Choroid plexus epithelial cell (primary cell): ENCODE measurements at regions not wholly inside any gene's neighbourhood (a gene's known extent, or its start where the extent isn't known, plus 50 kb on each side); places are given as distances from the start of the nearest gene placed in this dataset.
"Not testable (repeated sequence)": the region's sequence is repeated elsewhere in the genome, so short reads cannot be mapped to it uniquely, and the experiment has no call there.

ENCODE experiments used
- DNase-seq: peaks from one replicate; pipeline ENCODE4 v3.0.0-alpha.2; 2010; ENCODE audit warnings: low read depth
- H3K4me3 ChIP-seq: 2 replicates; pipeline ENCODE4 v1.5.1; 2011; ENCODE audit warnings: low read depth, mild to moderate bottlenecking, control low read depth, low read length, moderate library complexity
- TF ChIP-seq, protein P1 (sequence below): conservative IDR thresholded peaks from 2 replicates; pipeline ENCODE4 v1.5.1; 2011; ENCODE audit warnings: low read depth, mild to moderate bottlenecking, control low read depth, inconsistent platforms, low read length, moderate library complexity

DNA sequence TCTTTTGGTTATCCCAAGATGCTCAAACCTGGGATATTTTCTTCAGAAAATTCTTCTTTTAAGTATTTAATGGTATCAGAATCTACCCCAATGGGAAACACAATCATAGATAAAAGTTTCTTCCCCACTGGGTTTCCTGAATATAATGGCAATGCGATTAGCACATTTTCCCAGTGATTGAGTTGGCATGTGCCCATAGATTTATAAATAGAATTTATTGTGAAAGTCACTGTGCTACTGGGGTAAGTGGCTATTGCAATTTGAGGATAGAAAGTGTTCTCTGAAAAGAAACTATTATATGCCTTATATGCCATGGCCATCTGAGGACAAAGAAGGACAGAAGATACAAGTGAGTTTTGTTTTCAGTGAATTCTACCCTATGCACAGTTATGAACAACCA, 99.0 kb upstream of the RBMS3 start:
- TF ChIP-seq, protein P1, sequence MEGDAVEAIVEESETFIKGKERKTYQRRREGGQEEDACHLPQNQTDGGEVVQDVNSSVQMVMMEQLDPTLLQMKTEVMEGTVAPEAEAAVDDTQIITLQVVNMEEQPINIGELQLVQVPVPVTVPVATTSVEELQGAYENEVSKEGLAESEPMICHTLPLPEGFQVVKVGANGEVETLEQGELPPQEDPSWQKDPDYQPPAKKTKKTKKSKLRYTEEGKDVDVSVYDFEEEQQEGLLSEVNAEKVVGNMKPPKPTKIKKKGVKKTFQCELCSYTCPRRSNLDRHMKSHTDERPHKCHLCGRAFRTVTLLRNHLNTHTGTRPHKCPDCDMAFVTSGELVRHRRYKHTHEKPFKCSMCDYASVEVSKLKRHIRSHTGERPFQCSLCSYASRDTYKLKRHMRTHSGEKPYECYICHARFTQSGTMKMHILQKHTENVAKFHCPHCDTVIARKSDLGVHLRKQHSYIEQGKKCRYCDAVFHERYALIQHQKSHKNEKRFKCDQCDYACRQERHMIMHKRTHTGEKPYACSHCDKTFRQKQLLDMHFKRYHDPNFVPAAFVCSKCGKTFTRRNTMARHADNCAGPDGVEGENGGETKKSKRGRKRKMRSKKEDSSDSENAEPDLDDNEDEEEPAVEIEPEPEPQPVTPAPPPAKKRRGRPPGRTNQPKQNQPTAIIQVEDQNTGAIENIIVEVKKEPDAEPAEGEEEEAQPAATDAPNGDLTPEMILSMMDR = no peak
- no peak overlapping the region for H3K4me3 ChIP-seq
- DNase-seq = no peak

DNA sequence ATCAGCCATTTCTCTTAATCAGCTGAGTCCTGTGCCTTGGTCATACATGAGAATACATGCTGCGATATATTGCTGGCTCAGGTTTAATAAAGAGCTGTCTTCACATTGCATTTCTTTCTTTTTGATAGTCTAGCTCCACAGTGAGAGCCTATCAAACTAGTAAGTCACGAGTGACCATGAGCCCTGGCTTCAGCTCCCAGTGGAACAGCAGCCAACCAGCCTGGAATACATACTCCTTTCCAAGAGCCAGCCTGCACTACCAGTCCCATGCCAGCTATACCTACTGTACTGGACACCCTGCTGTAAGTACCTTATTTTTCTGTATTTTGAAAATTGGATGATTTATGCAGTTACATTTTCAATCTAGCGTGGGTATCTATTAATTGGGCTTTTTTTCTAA, 98.0 kb upstream of the RBMS3 start:
- not testable (repeated sequence) for DNase-seq, H3K4me3 ChIP-seq

DNA sequence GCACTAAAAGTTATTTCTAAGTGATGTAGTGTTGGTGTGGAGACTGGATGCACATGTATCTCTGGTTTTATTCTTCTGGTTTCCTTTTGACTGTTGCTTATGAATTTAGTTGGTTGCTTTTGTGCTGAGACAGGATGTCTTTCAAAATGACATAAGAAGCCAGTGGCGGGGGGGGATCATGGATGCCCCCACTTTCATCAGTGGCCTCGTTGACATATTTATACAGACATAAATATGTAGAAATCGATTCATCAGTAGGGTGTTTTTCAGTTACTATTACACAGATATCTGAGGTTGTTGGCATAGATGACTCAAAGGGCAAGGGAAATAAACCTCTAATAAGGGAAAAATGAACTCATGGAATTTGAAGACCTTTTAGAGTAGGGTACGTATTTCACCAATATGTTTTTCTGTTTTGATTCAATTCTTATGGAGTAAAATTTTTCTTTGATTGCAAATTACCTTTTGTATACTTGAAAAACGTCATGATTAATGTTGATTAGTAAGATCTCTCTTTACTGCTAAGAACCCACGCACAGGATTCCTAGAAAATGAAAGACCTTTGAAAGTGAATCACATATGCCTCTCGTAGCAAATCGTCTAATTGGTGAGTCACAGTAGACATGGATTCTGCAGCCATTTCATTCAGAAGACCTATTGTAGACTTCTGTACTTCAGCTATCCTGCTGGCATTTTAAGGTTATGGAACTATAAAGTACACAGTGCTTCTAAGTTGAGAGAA, 97.4 kb upstream of the RBMS3 start:
- DNase-seq = peak; percentile 79
- H3K4me3 ChIP-seq = no peak overlapping the region
- TF ChIP-seq, protein P1 = no peak

DNA sequence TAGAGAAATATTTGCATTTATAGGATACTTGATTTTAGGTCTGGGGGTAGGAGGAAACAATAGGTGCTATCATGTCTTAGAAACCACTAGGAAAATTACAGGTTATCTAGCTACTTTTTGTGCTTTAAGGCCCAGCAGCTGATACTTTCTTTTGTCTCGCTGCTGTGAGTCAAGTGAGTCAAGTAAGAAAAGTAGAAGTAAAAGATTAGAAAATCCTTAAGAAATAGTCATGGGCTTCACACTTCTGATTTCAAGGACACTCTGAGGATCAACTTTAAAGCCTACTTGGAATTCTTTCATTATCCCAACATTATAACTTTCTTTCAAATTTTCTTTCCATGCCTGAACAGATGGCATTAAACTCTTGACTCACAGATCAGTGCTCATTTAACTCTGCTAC, 95.2 kb upstream of the RBMS3 start:
- TF ChIP-seq, protein P1 = no peak
- peak; percentile 30 for DNase-seq
- H3K4me3 ChIP-seq = no peak overlapping the region

DNA sequence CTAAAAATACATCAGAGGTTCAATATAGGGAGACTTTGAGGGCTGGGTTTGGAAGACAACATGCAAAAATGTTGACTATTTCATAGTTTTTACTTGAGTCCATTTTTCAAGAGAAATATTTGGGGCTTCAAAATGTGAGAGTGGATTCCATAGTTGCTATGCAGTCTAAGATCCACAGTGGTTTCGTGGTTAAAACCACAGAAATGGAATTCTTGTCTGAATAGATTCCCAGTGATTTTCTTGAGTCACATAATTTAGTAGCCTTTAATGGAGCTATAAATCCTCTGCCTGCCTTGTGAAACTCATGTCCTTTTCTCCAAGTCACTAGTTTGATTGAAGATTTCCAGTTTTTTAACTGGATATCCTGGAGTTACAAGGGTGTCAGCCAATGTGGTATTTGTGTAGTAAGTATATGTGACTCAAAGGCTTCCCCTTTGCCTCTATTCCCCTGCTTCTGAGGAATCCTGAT, 94.7 kb upstream of the RBMS3 start:
- no peak overlapping the region for H3K4me3 ChIP-seq
- DNase-seq = peak; percentile 96
- TF ChIP-seq, protein P1 = no peak

DNA sequence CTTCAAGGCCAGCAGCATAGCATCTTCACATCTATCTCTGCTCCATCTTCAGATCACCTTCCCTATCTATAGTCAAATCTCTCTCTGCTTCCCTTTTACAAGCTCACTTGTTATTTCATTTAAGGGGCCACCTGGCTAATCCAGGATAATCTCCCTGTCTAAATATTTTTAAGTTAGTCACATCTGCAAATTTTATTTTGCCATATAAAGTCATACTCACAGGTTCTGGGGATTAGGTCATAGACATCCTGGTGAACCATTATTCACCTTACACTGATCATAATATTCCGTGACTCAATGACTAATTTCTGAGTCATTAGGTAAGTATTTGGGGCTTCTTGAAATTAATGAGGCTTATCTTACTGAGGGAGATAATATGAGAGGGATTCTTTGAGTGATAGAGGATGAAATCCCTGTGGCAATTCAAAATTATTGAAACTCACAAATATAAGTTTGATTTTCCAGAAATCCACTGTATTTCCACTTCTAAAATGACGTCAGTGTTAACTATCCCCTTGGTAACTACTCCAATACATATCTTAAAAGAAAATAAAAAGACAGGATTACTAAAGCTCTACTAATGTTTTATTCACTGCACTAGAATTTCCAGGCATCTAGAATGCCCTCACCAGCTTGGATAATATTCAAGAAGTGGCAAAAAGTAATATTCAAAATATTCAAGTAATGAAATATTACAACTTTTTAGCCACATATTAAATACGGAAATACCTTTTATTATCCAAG, 93.7 kb upstream of the RBMS3 start:
- no peak overlapping the region for H3K4me3 ChIP-seq
- peak; percentile 79 for DNase-seq
- TF ChIP-seq, protein P1 = no peak

DNA sequence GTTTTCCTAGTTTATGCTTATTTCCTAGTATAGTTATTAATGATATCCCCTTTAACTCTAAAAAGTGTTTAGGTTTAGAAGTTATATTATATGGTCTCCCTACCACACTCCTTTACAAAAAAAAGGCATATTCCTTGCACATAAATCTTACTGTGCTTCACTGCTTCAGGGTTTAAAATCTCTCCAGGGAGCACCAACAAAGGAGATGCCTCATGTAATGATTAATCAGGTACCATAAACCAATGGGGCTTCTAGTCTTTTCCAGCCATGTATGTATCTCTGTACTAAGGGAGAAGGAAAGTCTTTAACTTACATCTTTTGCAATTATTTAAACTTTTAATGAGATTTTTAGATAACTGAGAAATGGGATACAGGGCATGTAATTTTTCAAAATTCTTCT, 91.5 kb upstream of the RBMS3 start:
- no peak overlapping the region for H3K4me3 ChIP-seq
- no peak for DNase-seq
- TF ChIP-seq, protein P1 = no peak
